OCI-LY7 (cell line): ENCODE measurements at regions not wholly inside any gene's neighbourhood (a gene's known extent, or its start where the extent isn't known, plus 50 kb on each side); places are given as distances from the start of the nearest gene placed in this dataset.
A peak's percentile ranks its signal among the peaks of the same experiment; 100 is the strongest.

ENCODE experiments used
- BruUV-seq: library from RNA; stranded (reverse); fragments of 400-500 nt; replicated peaks from 2 replicates; lab custom pipeline; 2021; lab: Mats Ljungman, UMichigan
- CTCF ChIA-PET: fragments of 300-600 bp; sonication (Branson Sonifier 250); formaldehyde crosslinking; loops from one replicate; lab custom pipeline; 2022; ENCODE audit warnings: antibody characterized with exemption; ENCODE audit not compliant: unreplicated experiment; lab: Charles Lee
- POLR2A ChIA-PET: fragments of 300-600 bp; sonication (Branson Sonifier 250); formaldehyde crosslinking; loops from one replicate; lab custom pipeline; 2022; ENCODE audit warnings: antibody characterized with exemption; lab: Charles Lee
- DNase-seq: peaks from one replicate; pipeline ENCODE4 v3.0.0-alpha.2; 2015; ENCODE audit warnings: low spot score
- H2AFZ ChIP-seq: fragments of 200-600 bp; sonication (generic), shearing (Covaris generic); 2 replicates; pipeline ENCODE4 v1.6.1; 2014; ENCODE audit warnings: mild to moderate bottlenecking, antibody characterized with exemption, low read length, moderate library complexity
- H3K27ac ChIP-seq: fragments of 200-600 bp; sonication (generic); 2 replicates; pipeline ENCODE4 v1.5.1; 2014; ENCODE audit warnings: mixed run types, low read depth, mild to moderate bottlenecking, moderate library complexity, low read length, inconsistent platforms; ENCODE audit not compliant: poor library complexity, severe bottlenecking
- H3K36me3 ChIP-seq: fragments of 200-600 bp; sonication (generic); 2 replicates; pipeline ENCODE4 v1.6.1; 2014; ENCODE audit warnings: mild to moderate bottlenecking, antibody characterized with exemption, low read length, moderate library complexity, mixed read lengths; ENCODE audit not compliant: insufficient read depth
- H3K4me1 ChIP-seq: fragments of 200-600 bp; sonication (generic); 2 replicates; pipeline ENCODE4 v1.5.1; 2014; ENCODE audit warnings: mild to moderate bottlenecking, low read length; ENCODE audit not compliant: insufficient read depth, poor library complexity, severe bottlenecking
- H3K4me2 ChIP-seq: fragments of 200-600 bp; sonication (generic); 2 replicates; pipeline ENCODE4 v1.6.1; 2014; ENCODE audit warnings: mild to moderate bottlenecking, low read length
- H3K4me3 ChIP-seq: fragments of 200-600 bp; sonication (generic); 2 replicates; pipeline ENCODE4 v1.5.1; 2014; ENCODE audit warnings: mild to moderate bottlenecking, low read depth, low read length; ENCODE audit not compliant: poor library complexity, severe bottlenecking
- H3K79me2 ChIP-seq: fragments of 200-600 bp; sonication (generic); 2 replicates; pipeline ENCODE4 v1.6.1; 2016; ENCODE audit warnings: low read depth, mild to moderate bottlenecking, low read length, moderate library complexity, mixed read lengths; ENCODE audit not compliant: insufficient read depth
- H3K9me2 ChIP-seq: fragments of 200-600 bp; sonication (generic); 2 replicates; pipeline ENCODE4 v1.6.1; 2016; ENCODE audit warnings: mild to moderate bottlenecking, low read length, mixed read lengths; ENCODE audit not compliant: insufficient read depth
- H3K9me3 ChIP-seq: fragments of 200-600 bp; sonication (generic); 2 replicates; pipeline ENCODE4 v1.6.1; 2014; ENCODE audit warnings: mild to moderate bottlenecking, mixed run types, low read length, mixed read lengths
- H4K20me1 ChIP-seq: fragments of 200-600 bp; sonication (generic); 2 replicates; pipeline ENCODE4 v1.6.1; 2014; ENCODE audit warnings: mild to moderate bottlenecking, antibody characterized with exemption, low read length, moderate library complexity, mixed read lengths; ENCODE audit not compliant: insufficient read depth
- EZH2phosphoT487 ChIP-seq: fragments of 200-600 bp; sonication (generic); IDR thresholded peaks from 2 replicates; pipeline ENCODE4 v1.6.1; 2018; ENCODE audit warnings: low read depth, borderline replicate concordance, mild to moderate bottlenecking, mixed run types, antibody characterized with exemption, low read length, moderate library complexity, mixed read lengths
- intact Hi-C: fragments of 100-400 bp; cut with micrococcal nuclease; formaldehyde crosslinking; loops from one replicate; pipeline ENCODE4 v1.10.0; 2022; ENCODE audit not compliant: unreplicated experiment
- TF ChIP-seq, protein P1 (sequence below): fragments of 200-600 bp; sonication (generic); conservative IDR thresholded peaks from 2 replicates; pipeline ENCODE4 v1.5.1; 2014; ENCODE audit warnings: mild to moderate bottlenecking, antibody characterized with exemption, low read length, moderate library complexity, mixed read lengths

DNA sequence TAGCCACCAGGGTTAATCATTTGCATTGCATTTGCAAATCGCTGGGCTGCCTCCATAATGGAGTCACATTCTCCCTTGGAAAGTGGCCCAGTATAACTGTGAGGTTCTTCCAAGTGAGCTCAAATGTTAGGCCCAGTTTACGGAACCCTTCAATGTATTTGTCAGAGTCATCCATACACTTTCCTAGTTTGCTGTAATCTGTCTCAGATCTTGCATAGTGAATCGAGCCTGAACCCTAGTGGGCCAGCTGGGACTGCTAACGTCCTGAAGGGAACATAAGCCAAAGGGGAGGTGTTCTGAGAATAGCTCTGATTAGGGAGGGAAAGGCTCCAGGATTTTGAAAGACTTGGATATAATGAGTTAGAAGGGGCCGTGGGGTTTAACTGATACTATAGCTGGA lies 406.3 kb downstream of the SLC6A15 start:
- Histone ChIP-seq H3K4me3 (no peak overlapping the region), H3K4me1 (no peaks in the 10 kb centered on the region), H3K4me2 (no peak overlapping the region), H3K79me2 (no peaks in the 10 kb centered on the region), H3K36me3 (no peaks in the 10 kb centered on the region), H3K9me3 (no peaks in the 10 kb centered on the region), H3K9me2 (no peaks in the 10 kb centered on the region), H2AFZ (no peak overlapping the region), H4K20me1 (no peaks in the 10 kb centered on the region), H3K27ac (no peak overlapping the region)
- no peak for TF ChIP-seq EZH2phosphoT487
- TF ChIP-seq, protein P1, sequence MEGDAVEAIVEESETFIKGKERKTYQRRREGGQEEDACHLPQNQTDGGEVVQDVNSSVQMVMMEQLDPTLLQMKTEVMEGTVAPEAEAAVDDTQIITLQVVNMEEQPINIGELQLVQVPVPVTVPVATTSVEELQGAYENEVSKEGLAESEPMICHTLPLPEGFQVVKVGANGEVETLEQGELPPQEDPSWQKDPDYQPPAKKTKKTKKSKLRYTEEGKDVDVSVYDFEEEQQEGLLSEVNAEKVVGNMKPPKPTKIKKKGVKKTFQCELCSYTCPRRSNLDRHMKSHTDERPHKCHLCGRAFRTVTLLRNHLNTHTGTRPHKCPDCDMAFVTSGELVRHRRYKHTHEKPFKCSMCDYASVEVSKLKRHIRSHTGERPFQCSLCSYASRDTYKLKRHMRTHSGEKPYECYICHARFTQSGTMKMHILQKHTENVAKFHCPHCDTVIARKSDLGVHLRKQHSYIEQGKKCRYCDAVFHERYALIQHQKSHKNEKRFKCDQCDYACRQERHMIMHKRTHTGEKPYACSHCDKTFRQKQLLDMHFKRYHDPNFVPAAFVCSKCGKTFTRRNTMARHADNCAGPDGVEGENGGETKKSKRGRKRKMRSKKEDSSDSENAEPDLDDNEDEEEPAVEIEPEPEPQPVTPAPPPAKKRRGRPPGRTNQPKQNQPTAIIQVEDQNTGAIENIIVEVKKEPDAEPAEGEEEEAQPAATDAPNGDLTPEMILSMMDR, result no peak
- intact Hi-C loops, result no loop called here
- no peak for DNase-seq
- CTCF ChIA-PET, result interaction anchor here (0.5 kb wide), 1 partner anchor 125 kb away, joined by 5 read pairs; no protein-coding TSS in a partner anchor
- POLR2A ChIA-PET, result interaction anchor here (0.6 kb wide), 1 partner anchor 1484 kb away, joined by 3 read pairs; no protein-coding TSS in a partner anchor
- BruUV-seq, result no TSS peak

- H3K79me2 ChIP-seq, result no peaks in the 10 kb centered on the region
- no TSS peak for BruUV-seq
- H3K4me2 ChIP-seq, result no peak overlapping the region
- no peaks in the 10 kb centered on the region for H3K36me3 ChIP-seq
- no peak overlapping the region for H2AFZ ChIP-seq
- CTCF ChIA-PET, result no interaction called here
- no peaks in the 10 kb centered on the region for H3K4me1 ChIP-seq
- no peak for TF ChIP-seq EZH2phosphoT487
- TF ChIP-seq, protein P1, result peak; percentile 80
- no peaks in the 10 kb centered on the region for H4K20me1 ChIP-seq
- intact Hi-C loops, result loop anchor here (5.0 kb wide), 1 partner anchor 1976 kb away; no protein-coding TSS in a partner anchor
- no peak overlapping the region for H3K27ac ChIP-seq
- no peaks in the 10 kb centered on the region for H3K9me2 ChIP-seq
- H3K4me3 ChIP-seq, result no peak overlapping the region
- POLR2A ChIA-PET, result no interaction called here
- no peaks in the 10 kb centered on the region for H3K9me3 ChIP-seq
- peak; percentile 37 for DNase-seq
These were observed 409.5 kb downstream of the SLC6A15 start for GRCh38 chr12:84502907-84503787.
